Caco-2 (cell line): ENCODE measurements at regions not wholly inside any gene's neighbourhood (a gene's known extent, or its start where the extent isn't known, plus 50 kb on each side); places are given as distances from the start of the nearest gene placed in this dataset.

Source experiments
- BruUV-seq: library from RNA; stranded (reverse); fragments of 400-500 nt; replicated peaks from 2 replicates; lab custom pipeline; 2021; lab: Mats Ljungman, UMichigan
- CTCF ChIA-PET: fragments of 300-600 bp; sonication (Branson Sonifier 250); formaldehyde crosslinking; loops from one replicate; lab custom pipeline; 2022; ENCODE audit warnings: antibody characterized with exemption; lab: Charles Lee
- POLR2A ChIA-PET: fragments of 300-600 bp; sonication (Branson Sonifier 250); formaldehyde crosslinking; loops from one replicate; lab custom pipeline; 2022; ENCODE audit warnings: antibody characterized with exemption; lab: Charles Lee
- DNase-seq, 2 experiments: peaks; one replicate each; pipeline versions ENCODE4 v3.0.0 to v3.0.0-alpha.2; 2020 to 2022
- H3K27me3 ChIP-seq: replicated peaks from 2 replicates; pipeline ENCODE4 v1.6.0; 2011; ENCODE audit warnings: low read length; ENCODE audit not compliant: control insufficient read depth, insufficient read depth
- H3K36me3 ChIP-seq: 2 replicates; pipeline ENCODE4 v1.5.1; 2011; ENCODE audit warnings: low read length; ENCODE audit not compliant: control insufficient read depth, insufficient read depth
- H3K4me1 ChIP-seq: fragments of 250-450 bp; sonication (Bioruptor Pico); 2 replicates; pipeline ENCODE4 v1.5.1; 2020; ENCODE audit warnings: mild to moderate bottlenecking
- H3K4me3 ChIP-seq: 2 replicates; pipeline ENCODE4 v1.5.1; 2011; ENCODE audit warnings: low read depth, mild to moderate bottlenecking, control low read depth, low read length
- H3K9me3 ChIP-seq: fragments of 250-450 bp; sonication (Bioruptor Pico); 2 replicates; pipeline ENCODE4 v1.5.1; 2020; ENCODE audit warnings: mild to moderate bottlenecking, moderate library complexity
- H3K27ac Mint-ChIP-seq: one replicate; pipeline ENCODE4 v1.8.0; 2022; ENCODE audit warnings: mixed read lengths; ENCODE audit not compliant: unreplicated experiment
- H3K27me3 Mint-ChIP-seq: one replicate; pipeline ENCODE4 v1.8.0; 2022; ENCODE audit warnings: mixed read lengths; ENCODE audit not compliant: insufficient read depth, unreplicated experiment
- H3K36me3 Mint-ChIP-seq: one replicate; pipeline ENCODE4 v1.8.0; 2022; ENCODE audit warnings: mild to moderate bottlenecking, mixed read lengths; ENCODE audit not compliant: insufficient read depth, unreplicated experiment
- H3K4me1 Mint-ChIP-seq: one replicate; pipeline ENCODE4 v1.8.0; 2022; ENCODE audit warnings: low read depth, mixed read lengths; ENCODE audit not compliant: unreplicated experiment
- H3K4me3 Mint-ChIP-seq: one replicate; pipeline ENCODE4 v1.8.0; 2022; ENCODE audit warnings: mild to moderate bottlenecking, moderate library complexity, mixed read lengths; ENCODE audit not compliant: unreplicated experiment
- H3K9me3 Mint-ChIP-seq: one replicate; pipeline ENCODE4 v1.8.0; 2022; ENCODE audit warnings: mixed read lengths; ENCODE audit not compliant: unreplicated experiment
- intact Hi-C: fragments of 100-400 bp; cut with micrococcal nuclease; formaldehyde crosslinking; loops from one replicate; pipeline ENCODE4 v1.10.0; 2022; ENCODE audit not compliant: unreplicated experiment
- TF ChIP-seq, protein P1 (sequence below), 2 experiments: fragments of 200-600 bp in 1 of 2; IDR thresholded peaks; 1 replicate in 1 of 2; 2 replicates in 1 of 2; pipeline versions ENCODE4 v1.5.1 to v1.8.0; 2011 to 2022; ENCODE audit warnings: antibody characterized with exemption in 1 of 2, control low read depth in 1 of 2, inconsistent platforms in 1 of 2, low read depth in 1 of 2, low read length in 1 of 2, mild to moderate bottlenecking in 1 of 2, moderate library complexity in 1 of 2; ENCODE audit not compliant: insufficient read depth in 1 of 2, severe bottlenecking in 1 of 2, unreplicated experiment in 1 of 2

DNA sequence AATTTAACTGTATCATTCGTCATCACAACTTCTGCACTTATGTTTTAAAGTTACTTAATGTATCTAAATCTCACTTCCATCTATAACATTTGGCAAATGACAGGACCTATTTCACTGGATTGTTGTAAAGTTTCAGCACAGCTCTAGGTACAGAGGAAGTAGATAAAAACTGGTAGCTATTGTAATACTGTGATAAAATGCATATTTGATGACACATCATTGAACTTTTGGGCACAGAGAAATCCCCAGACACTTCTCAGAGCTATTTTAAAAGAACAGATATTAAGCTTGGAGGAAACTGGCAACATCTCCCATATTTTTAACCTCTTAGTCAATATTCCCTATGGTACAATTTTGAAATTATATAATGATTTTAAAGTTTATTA lies 138.7 kb downstream of the RFPL4B start:
- ChIA-PET CTCF (no interaction called here), POLR2A (no interaction called here)

DNA sequence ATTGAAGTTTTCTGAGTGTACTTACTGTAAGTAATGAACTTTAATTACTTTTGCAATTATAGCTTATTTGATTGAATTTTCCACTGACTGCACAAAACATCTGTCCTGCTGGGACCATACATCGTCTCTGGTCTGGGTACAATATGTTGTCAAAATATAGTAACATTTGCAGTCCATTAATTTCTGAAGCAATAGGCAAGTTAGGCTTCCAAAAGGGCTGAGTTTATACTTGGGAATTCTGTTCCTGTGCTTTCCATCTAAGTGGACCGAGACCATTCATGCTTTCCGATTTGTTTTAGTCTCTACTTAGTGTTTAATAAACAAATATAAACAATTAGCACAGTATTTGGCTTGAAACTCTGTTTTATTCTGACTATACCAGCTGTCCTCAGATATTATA lies 139.3 kb downstream of the RFPL4B start:
- intact Hi-C loops: no loop called here
- Histone ChIP-seq H3K4me1 (no peaks in the 10 kb centered on the region), H3K9me3 (no peaks in the 10 kb centered on the region), H3K4me3 (no peak overlapping the region), H3K36me3 (no peaks in the 10 kb centered on the region), H3K27me3 (no peaks in the 10 kb centered on the region)
- DNase-seq: no peak
- ChIA-PET CTCF (no interaction called here), POLR2A (no interaction called here)
- no TSS peak for BruUV-seq
- TF ChIP-seq, protein P1, sequence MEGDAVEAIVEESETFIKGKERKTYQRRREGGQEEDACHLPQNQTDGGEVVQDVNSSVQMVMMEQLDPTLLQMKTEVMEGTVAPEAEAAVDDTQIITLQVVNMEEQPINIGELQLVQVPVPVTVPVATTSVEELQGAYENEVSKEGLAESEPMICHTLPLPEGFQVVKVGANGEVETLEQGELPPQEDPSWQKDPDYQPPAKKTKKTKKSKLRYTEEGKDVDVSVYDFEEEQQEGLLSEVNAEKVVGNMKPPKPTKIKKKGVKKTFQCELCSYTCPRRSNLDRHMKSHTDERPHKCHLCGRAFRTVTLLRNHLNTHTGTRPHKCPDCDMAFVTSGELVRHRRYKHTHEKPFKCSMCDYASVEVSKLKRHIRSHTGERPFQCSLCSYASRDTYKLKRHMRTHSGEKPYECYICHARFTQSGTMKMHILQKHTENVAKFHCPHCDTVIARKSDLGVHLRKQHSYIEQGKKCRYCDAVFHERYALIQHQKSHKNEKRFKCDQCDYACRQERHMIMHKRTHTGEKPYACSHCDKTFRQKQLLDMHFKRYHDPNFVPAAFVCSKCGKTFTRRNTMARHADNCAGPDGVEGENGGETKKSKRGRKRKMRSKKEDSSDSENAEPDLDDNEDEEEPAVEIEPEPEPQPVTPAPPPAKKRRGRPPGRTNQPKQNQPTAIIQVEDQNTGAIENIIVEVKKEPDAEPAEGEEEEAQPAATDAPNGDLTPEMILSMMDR (IDR thresholded peaks at IDR 0.05; ENCODE audit: insufficient read depth in 1 of 2, low read depth in 1 of 2, low read length in 1 of 2, severe bottlenecking in 1 of 2, unreplicated experiment in 1 of 2): no peak
- no peaks in the 10 kb centered on the region for H3K36me3 Mint-ChIP-seq
- H3K4me1 Mint-ChIP-seq: no peaks in the 10 kb centered on the region
- H3K4me3 Mint-ChIP-seq: no peak overlapping the region
- no peaks in the 10 kb centered on the region for H3K27me3 Mint-ChIP-seq
- H3K27ac Mint-ChIP-seq: no peak overlapping the region
- peaks cover 9% of the 10 kb centered on the region for H3K9me3 Mint-ChIP-seq

More for the DNA sequence above, 138.7 kb downstream of the RFPL4B start:
- peaks cover 9% of the 10 kb centered on the region for H3K9me3 Mint-ChIP-seq
- BruUV-seq: no TSS peak
- no peaks in the 10 kb centered on the region for H3K4me1 Mint-ChIP-seq
- no peaks in the 10 kb centered on the region for H3K27me3 Mint-ChIP-seq
- H3K27ac Mint-ChIP-seq: no peak overlapping the region
- no peaks in the 10 kb centered on the region for H3K36me3 Mint-ChIP-seq
- Histone ChIP-seq H3K4me1 (no peaks in the 10 kb centered on the region), H3K4me3 (no peak overlapping the region), H3K36me3 (no peaks in the 10 kb centered on the region), H3K27me3 (no peaks in the 10 kb centered on the region), H3K9me3 (no peaks in the 10 kb centered on the region)
- intact Hi-C loops: no loop called here
- DNase-seq: no peak
- H3K4me3 Mint-ChIP-seq: no peak overlapping the region
- TF ChIP-seq, protein P1 (IDR thresholded peaks at IDR 0.05; ENCODE audit: insufficient read depth in 1 of 2, low read depth in 1 of 2, low read length in 1 of 2, severe bottlenecking in 1 of 2, unreplicated experiment in 1 of 2): no peak

DNA sequence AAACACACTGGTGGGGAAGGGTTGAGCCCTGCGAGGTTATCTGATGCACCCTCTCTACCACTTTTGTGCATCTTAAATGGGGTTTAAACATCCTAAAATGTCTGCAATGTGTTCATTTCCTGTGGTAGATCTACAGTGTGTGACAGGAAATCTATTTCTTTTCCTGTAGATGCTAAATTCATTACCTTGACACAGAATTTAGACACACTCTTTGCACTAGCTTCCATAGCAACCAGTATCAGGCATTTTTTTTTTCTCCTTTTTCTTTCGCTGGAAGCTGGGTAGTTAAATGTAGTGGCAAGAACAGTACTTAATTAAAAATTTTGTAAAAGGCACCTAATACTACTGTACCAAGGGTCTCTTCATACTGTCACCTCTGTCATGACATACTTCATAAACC lies 141.1 kb downstream of the RFPL4B start:
- Mint-ChIP-seq H3K36me3 (no peaks in the 10 kb centered on the region), H3K27ac (no peak overlapping the region), H3K4me3 (no peak overlapping the region), H3K4me1 (peaks cover 6% of the 10 kb centered on the region), H3K27me3 (no peaks in the 10 kb centered on the region), H3K9me3 (peaks cover 9% of the 10 kb centered on the region)
- H3K9me3 ChIP-seq: no peaks in the 10 kb centered on the region
- intact Hi-C loops: no loop called here
- H3K4me1 ChIP-seq: no peaks in the 10 kb centered on the region
- H3K27me3 ChIP-seq: no peaks in the 10 kb centered on the region
- TF ChIP-seq, protein P1 (IDR thresholded peaks at IDR 0.05; ENCODE audit: insufficient read depth in 1 of 2, low read depth in 1 of 2, low read length in 1 of 2, severe bottlenecking in 1 of 2, unreplicated experiment in 1 of 2): no peak
- no peak for DNase-seq
- POLR2A ChIA-PET: no interaction called here
- no peak overlapping the region for H3K4me3 ChIP-seq
- CTCF ChIA-PET: no interaction called here
- BruUV-seq: no TSS peak
- no peaks in the 10 kb centered on the region for H3K36me3 ChIP-seq
